Thyroid gland (tissue), 4 donors: ENCODE measurements at regions not wholly inside any gene's neighbourhood (a gene's known extent, or its start where the extent isn't known, plus 50 kb on each side); places are given as distances from the start of the nearest gene placed in this dataset.
A peak's percentile ranks its signal among the peaks of the same experiment; 100 is the strongest.
"Not testable (repeated sequence)": the region's sequence is repeated elsewhere in the genome, so short reads cannot be mapped to it uniquely, and the experiment has no call there.

Experiments
- DNase-seq, 2 donors: peaks; one replicate each; pipeline ENCODE4 v3.0.0-alpha.2; 2019
- H3K27ac ChIP-seq, 3 donors: fragments of 200-600 bp; sonication (generic); 1 replicate in 2 of 3; 2 replicates in 1 of 3; pipeline ENCODE4 v1.5.1; 2016 to 2019; ENCODE audit warnings: mild to moderate bottlenecking in 1 of 3, moderate library complexity in 1 of 3
- H3K27me3 ChIP-seq: fragments of 200-600 bp; sonication (generic); one replicate; pipeline ENCODE4 v1.5.1; 2019
- H3K36me3 ChIP-seq, 2 donors: fragments of 200-600 bp; sonication (generic); one replicate each; pipeline ENCODE4 v1.5.1; 2016 to 2019
- H3K4me1 ChIP-seq, 2 donors: fragments of 200-600 bp; sonication (generic); one replicate each; pipeline ENCODE4 v1.5.1; 2017 to 2019
- H3K4me3 ChIP-seq, 3 donors: fragments of 200-600 bp; sonication (generic); replicated peaks in 1 of 3; 1 replicate in 2 of 3; 2 replicates in 1 of 3; pipeline ENCODE4 v1.5.1; 2016; ENCODE audit warnings: mild to moderate bottlenecking in 1 of 3
- H3K9me3 ChIP-seq: fragments of 200-600 bp; sonication (generic); one replicate; pipeline ENCODE4 v1.5.1; 2017
- POLR2A ChIP-seq, 2 donors: fragments of 450-650 bp; IDR thresholded peaks; one replicate each; pipeline ENCODE4 v1.6.1; 2017; ENCODE audit warnings: antibody characterized with exemption in 2 of 2, mild to moderate bottlenecking in 2 of 2, moderate library complexity in 1 of 2
- WGBS, 2 donors: methylation state at CpG; one replicate each; pipeline ENCODE4 v1.1.5; 2017; 5-methylcytosine and 5-hydroxymethylcytosine counted together
- intact Hi-C: fragments of 100-400 bp; cut with DNase I; formaldehyde crosslinking; loops from one replicate; pipeline ENCODE4 v1.15.1; 2023
- TF ChIP-seq, protein P1 (sequence below), 6 experiments: fragments of 200-600 bp in 3 of 6; fragments of 450-650 bp in 3 of 6; sonication (generic) in 3 of 6; IDR thresholded peaks; one replicate each; pipeline ENCODE4 v1.5.1; 2016 to 2019; ENCODE audit warnings: antibody characterized with exemption in 6 of 6, mild to moderate bottlenecking in 2 of 6, inconsistent platforms in 1 of 6, moderate library complexity in 1 of 6

- intact Hi-C loops: no loop called here
- H3K27me3 ChIP-seq: no peaks in the 10 kb centered on the region
- no peaks in the 10 kb centered on the region for H3K4me1 ChIP-seq
- H3K36me3 ChIP-seq: no peaks in the 10 kb centered on the region
- no peak overlapping the region for H3K27ac ChIP-seq
- DNase-seq: no peak
- no peak overlapping the region for H3K4me3 ChIP-seq
- no peaks in the 10 kb centered on the region for H3K9me3 ChIP-seq
- WGBS, 2 donors: 70 to 73% methylated on average over 2 of the region's 2 CpGs
- no peak for TF ChIP-seq POLR2A (IDR thresholded peaks at IDR 0.05)
- TF ChIP-seq, protein P1, sequence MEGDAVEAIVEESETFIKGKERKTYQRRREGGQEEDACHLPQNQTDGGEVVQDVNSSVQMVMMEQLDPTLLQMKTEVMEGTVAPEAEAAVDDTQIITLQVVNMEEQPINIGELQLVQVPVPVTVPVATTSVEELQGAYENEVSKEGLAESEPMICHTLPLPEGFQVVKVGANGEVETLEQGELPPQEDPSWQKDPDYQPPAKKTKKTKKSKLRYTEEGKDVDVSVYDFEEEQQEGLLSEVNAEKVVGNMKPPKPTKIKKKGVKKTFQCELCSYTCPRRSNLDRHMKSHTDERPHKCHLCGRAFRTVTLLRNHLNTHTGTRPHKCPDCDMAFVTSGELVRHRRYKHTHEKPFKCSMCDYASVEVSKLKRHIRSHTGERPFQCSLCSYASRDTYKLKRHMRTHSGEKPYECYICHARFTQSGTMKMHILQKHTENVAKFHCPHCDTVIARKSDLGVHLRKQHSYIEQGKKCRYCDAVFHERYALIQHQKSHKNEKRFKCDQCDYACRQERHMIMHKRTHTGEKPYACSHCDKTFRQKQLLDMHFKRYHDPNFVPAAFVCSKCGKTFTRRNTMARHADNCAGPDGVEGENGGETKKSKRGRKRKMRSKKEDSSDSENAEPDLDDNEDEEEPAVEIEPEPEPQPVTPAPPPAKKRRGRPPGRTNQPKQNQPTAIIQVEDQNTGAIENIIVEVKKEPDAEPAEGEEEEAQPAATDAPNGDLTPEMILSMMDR (IDR thresholded peaks at IDR 0.05): no peak
These were observed 1065.8 kb upstream of the POU3F4 start for GRCh38 chrX:82442281-82442680.

DNA sequence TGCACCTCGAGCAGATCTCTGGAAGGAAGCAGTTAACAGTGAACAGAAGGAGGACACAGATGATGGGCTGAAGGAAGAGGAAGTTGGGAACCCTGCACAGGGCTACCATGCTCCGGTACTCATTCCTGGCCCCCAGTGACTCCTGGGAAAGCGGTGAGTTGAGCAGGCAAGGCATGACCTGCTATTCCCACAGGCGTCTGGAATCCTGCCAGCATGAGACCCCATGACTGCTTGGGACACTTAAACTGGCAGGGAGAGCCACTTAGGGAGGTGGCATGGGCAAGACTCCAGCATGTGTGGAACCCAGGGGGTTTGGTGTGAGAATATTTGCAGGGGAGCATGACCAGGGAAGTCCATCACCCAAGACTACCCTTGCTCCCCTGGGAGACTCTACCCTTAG lies 1056.4 kb upstream of the POU3F4 start:
- Histone ChIP-seq H3K27ac (no peak overlapping the region), H3K4me3 (no peak overlapping the region), H3K9me3 (no peaks in the 10 kb centered on the region), H3K4me1 (no peaks in the 10 kb centered on the region), H3K27me3 (no peaks in the 10 kb centered on the region), H3K36me3 (no peaks in the 10 kb centered on the region)
- intact Hi-C loops: no loop called here
- DNase-seq: no peak
- TF ChIP-seq POLR2A (IDR thresholded peaks at IDR 0.05): no peak
- TF ChIP-seq, protein P1 (IDR thresholded peaks at IDR 0.05): no peak
- WGBS, 2 donors: 84 to 92% methylated on average over 4 of the region's 4 CpGs

DNA sequence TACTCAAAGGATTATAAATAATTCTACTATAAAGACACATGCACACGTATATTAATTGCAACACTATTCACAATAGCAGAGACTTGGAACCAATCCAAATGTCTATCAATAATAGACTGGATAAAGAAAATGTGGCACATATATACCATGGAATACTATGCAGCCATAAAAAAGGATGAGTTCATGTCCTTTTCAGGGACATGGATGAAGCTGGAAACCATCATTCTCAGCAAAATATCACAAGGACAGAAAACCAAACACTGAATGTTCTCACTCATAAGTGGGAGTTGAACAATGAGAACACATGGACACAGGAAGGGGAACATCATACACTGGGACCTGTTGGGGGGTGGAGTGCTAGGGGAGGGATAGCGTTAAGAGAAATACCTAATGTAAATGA lies 1052.2 kb upstream of the POU3F4 start:
- H3K9me3 ChIP-seq, H3K27me3 ChIP-seq, DNase-seq, H3K27ac ChIP-seq, H3K4me1 ChIP-seq, intact Hi-C loops, H3K36me3 ChIP-seq, H3K4me3 ChIP-seq: not testable (repeated sequence)
- 94 to 96% methylated on average over 2 of the region's 2 CpGs for WGBS, 2 donors

DNA sequence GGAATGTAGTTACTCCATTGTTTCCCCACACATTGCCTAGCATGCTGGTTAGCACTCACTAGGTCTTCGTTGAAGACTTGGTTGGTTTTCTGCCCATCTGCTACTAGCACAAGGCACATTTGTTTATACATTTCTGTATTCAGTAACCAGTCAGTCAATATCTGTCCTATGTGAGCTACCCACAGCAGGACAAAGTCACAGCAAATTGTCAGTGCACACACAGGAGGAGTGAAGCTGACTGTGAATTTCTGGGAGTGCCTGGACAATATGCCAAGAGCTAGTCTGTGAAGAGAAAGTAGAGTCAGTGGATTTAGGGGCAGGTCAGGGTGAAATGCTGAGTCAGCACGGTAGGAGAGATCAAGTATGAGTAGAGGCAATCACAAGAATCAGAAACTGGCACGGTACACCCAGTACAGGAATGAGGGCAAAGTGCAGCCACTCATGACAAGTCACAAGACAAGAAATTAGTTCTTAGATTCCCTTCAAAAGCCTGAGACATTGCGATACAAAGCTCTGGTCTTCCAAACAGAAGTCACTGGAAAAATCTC lies 1049.8 kb upstream of the POU3F4 start:
- H3K27ac ChIP-seq: no peak overlapping the region
- no peak for TF ChIP-seq POLR2A (IDR thresholded peaks at IDR 0.05)
- TF ChIP-seq, protein P1 (IDR thresholded peaks at IDR 0.05): no peak
- no peaks in the 10 kb centered on the region for H3K4me1 ChIP-seq
- no peak overlapping the region for H3K4me3 ChIP-seq
- H3K27me3 ChIP-seq: no peaks in the 10 kb centered on the region
- peak; percentile 51 to 61 for DNase-seq
- H3K36me3 ChIP-seq: no peaks in the 10 kb centered on the region
- WGBS, 2 donors: 39 to 53% methylated on average over 4 of the region's 4 CpGs
- intact Hi-C loops: no loop called here
- H3K9me3 ChIP-seq: no peaks in the 10 kb centered on the region

DNA sequence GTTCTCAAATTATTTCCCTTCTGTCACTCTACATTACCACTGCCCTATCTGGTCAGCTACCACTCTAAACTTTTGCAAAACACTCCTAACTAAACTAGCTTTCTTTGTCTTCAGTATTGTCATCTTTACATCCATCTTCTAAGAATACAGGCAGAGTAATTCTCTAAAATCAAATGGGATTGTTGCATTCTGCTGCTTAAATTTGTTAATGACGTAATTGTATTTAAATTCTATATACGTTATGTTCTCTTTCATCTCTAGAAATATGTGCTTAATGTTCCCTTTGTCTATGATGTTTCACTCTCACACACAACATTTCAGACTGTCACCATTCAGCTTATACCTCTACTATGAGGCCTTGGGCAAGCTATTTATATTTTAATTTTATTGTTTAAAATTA lies 1041.1 kb upstream of the POU3F4 start:
- 84 to 93% methylated on average over 2 of the region's 2 CpGs for WGBS, 2 donors
- no peak for DNase-seq
- H3K4me1 ChIP-seq: no peaks in the 10 kb centered on the region
- no peak overlapping the region for H3K4me3 ChIP-seq
- no peak overlapping the region for H3K27ac ChIP-seq
- no peaks in the 10 kb centered on the region for H3K27me3 ChIP-seq
- intact Hi-C loops: no loop called here
- H3K36me3 ChIP-seq: no peaks in the 10 kb centered on the region
- TF ChIP-seq, protein P1 (IDR thresholded peaks at IDR 0.05): no peak
- TF ChIP-seq POLR2A (IDR thresholded peaks at IDR 0.05): no peak
- H3K9me3 ChIP-seq: no peaks in the 10 kb centered on the region
